DND-41 (cell line): ENCODE measurements at regions not wholly inside any gene's neighbourhood (a gene's known extent, or its start where the extent isn't known, plus 50 kb on each side); places are given as distances from the start of the nearest gene placed in this dataset.

Source experiments
- ATAC-seq: fragments of 200-7000 bp; cut with Tn5 transposase; 3 replicates; pipeline ENCODE4 v1.9.1; 2021; ENCODE audit warnings: low read depth; ENCODE audit not compliant: insufficient read depth
- DNase-seq: peaks from one replicate; pipeline ENCODE4 v3.0.0-alpha.2; 2020
- H2AFZ ChIP-seq: 2 replicates; pipeline ENCODE4 v1.6.0; 2012; ENCODE audit warnings: low read depth, low read length
- H3K27ac ChIP-seq: 2 replicates; pipeline ENCODE4 v1.5.1; 2012; ENCODE audit warnings: low read length, inconsistent platforms
- H3K27me3 ChIP-seq: fragments of 200-600 bp; sonication (generic); 2 replicates; pipeline ENCODE4 v1.6.0; 2012; ENCODE audit warnings: low read length, mild to moderate bottlenecking, inconsistent platforms; ENCODE audit not compliant: insufficient read depth, poor library complexity
- H3K36me3 ChIP-seq: 2 replicates; pipeline ENCODE4 v1.5.1; 2012; ENCODE audit warnings: low read length, inconsistent platforms; ENCODE audit not compliant: insufficient read depth
- H3K4me1 ChIP-seq: 2 replicates; pipeline ENCODE4 v1.5.1; 2012; ENCODE audit warnings: mild to moderate bottlenecking, low read length; ENCODE audit not compliant: insufficient read depth
- H3K4me2 ChIP-seq: 2 replicates; pipeline ENCODE4 v1.6.0; 2012; ENCODE audit warnings: mild to moderate bottlenecking, moderate library complexity, low read length, inconsistent platforms; ENCODE audit not compliant: insufficient read depth
- H3K4me3 ChIP-seq, 2 experiments: fragments of 200-600 bp in 1 of 2; shearing (Covaris generic) in 1 of 2; 2 replicates each; pipeline ENCODE4 v1.5.1; 2012 to 2016; ENCODE audit warnings: inconsistent platforms in 2 of 2, low read length in 2 of 2, mild to moderate bottlenecking in 2 of 2, low read depth in 1 of 2, moderate library complexity in 1 of 2
- H3K79me2 ChIP-seq: 2 replicates; pipeline ENCODE4 v1.6.0; 2012; ENCODE audit warnings: low read length, inconsistent platforms; ENCODE audit not compliant: insufficient read depth
- H3K9ac ChIP-seq: 2 replicates; pipeline ENCODE4 v1.6.0; 2012; ENCODE audit warnings: low read depth, mild to moderate bottlenecking, inconsistent platforms, low read length, moderate library complexity
- H3K9me3 ChIP-seq: 2 replicates; pipeline ENCODE4 v1.5.1; 2012; ENCODE audit warnings: low read length, moderate library complexity, mild to moderate bottlenecking, inconsistent platforms; ENCODE audit not compliant: insufficient read depth, severe bottlenecking
- H4K20me1 ChIP-seq: 2 replicates; pipeline ENCODE4 v1.6.0; 2012; ENCODE audit warnings: low read length; ENCODE audit not compliant: insufficient read depth
- EZH2 ChIP-seq: IDR thresholded peaks from 3 replicates; pipeline ENCODE4 v1.6.1; 2012; ENCODE audit warnings: borderline replicate concordance, low read depth, mild to moderate bottlenecking, moderate library complexity, low read length, inconsistent platforms; ENCODE audit not compliant: severe bottlenecking
- TF ChIP-seq, protein P1 (sequence below): IDR thresholded peaks from 2 replicates; pipeline ENCODE4 v1.5.1; 2012; ENCODE audit warnings: borderline replicate concordance, low read length, moderate library complexity, mild to moderate bottlenecking; ENCODE audit not compliant: poor library complexity, severe bottlenecking; ENCODE audit errors: extremely low read depth

DNA sequence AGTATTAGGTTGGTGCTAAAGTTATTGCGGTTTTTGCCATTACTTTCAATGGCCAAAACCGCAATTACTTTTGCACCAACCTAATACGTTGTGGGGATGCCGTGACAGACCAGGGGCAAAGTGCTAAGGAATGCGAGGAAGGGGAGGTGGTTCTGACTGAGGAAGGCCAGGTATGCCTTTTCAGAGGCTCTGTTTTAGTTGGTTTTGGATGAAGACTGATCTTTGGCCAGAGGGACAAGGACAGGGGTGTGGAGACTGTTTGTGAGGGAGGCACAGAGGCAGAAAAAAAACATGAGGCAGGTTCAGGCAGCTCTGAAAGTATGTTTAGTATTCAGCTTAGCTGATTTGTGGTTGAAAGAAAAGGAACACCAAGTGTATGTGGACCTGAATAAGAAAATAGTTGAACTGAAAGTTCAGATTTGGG, 358.2 kb downstream of the RPS6KC1 start:
- no peak for TF ChIP-seq EZH2
- TF ChIP-seq, protein P1, sequence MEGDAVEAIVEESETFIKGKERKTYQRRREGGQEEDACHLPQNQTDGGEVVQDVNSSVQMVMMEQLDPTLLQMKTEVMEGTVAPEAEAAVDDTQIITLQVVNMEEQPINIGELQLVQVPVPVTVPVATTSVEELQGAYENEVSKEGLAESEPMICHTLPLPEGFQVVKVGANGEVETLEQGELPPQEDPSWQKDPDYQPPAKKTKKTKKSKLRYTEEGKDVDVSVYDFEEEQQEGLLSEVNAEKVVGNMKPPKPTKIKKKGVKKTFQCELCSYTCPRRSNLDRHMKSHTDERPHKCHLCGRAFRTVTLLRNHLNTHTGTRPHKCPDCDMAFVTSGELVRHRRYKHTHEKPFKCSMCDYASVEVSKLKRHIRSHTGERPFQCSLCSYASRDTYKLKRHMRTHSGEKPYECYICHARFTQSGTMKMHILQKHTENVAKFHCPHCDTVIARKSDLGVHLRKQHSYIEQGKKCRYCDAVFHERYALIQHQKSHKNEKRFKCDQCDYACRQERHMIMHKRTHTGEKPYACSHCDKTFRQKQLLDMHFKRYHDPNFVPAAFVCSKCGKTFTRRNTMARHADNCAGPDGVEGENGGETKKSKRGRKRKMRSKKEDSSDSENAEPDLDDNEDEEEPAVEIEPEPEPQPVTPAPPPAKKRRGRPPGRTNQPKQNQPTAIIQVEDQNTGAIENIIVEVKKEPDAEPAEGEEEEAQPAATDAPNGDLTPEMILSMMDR = no peak
- H2AFZ ChIP-seq = no peak overlapping the region
- no peak for ATAC-seq

DNA sequence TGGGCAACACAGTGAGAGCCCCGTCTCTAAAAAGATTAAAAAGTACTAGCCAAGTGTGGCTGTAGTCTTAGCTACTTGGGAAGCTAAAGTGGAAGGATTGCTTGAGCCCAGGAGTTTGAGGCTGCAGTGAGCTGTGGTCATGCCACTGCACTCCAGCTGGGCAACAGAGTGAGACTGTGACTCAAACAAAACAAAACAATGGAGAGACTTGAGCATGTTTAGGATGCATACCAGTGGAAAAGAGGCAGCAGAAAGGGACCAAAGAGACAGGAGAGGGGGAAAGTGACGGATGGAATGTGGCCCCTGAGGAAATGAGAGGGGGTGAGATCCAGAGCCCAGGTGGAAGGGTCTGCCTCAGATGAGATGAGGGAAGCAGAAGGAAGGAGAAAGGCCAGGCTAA, 358.9 kb downstream of the RPS6KC1 start:
- Histone ChIP-seq H3K27ac (no peak overlapping the region), H3K27me3 (peaks cover 4% of the 10 kb centered on the region), H3K36me3 (no peaks in the 10 kb centered on the region), H3K9ac (no peak overlapping the region), H2AFZ (no peak overlapping the region), H3K4me2 (no peak overlapping the region), H3K9me3 (no peaks in the 10 kb centered on the region), H3K4me3 (no peak overlapping the region), H4K20me1 (no peaks in the 10 kb centered on the region), H3K79me2 (no peaks in the 10 kb centered on the region), H3K4me1 (no peaks in the 10 kb centered on the region)
- no peak for DNase-seq
- TF ChIP-seq, protein P1 = no peak
- TF ChIP-seq EZH2 = no peak
- no peak for ATAC-seq

More for the DNA sequence above, 358.2 kb downstream of the RPS6KC1 start:
- Histone ChIP-seq H3K9me3 (no peaks in the 10 kb centered on the region), H3K27ac (no peak overlapping the region), H3K27me3 (peaks cover 4% of the 10 kb centered on the region), H3K4me2 (no peak overlapping the region), H3K9ac (no peak overlapping the region), H3K4me3 (no peak overlapping the region), H4K20me1 (no peaks in the 10 kb centered on the region), H3K36me3 (no peaks in the 10 kb centered on the region), H3K4me1 (no peaks in the 10 kb centered on the region), H3K79me2 (no peaks in the 10 kb centered on the region)
- no peak for DNase-seq

GRCh38 chr1:213414346-213414745, 363.3 kb downstream of the RPS6KC1 start:
- no peaks in the 10 kb centered on the region for H3K36me3 ChIP-seq
- no peaks in the 10 kb centered on the region for H3K4me1 ChIP-seq
- TF ChIP-seq, protein P1 = no peak
- no peak for TF ChIP-seq EZH2
- no peak overlapping the region for H3K4me3 ChIP-seq
- H3K9ac ChIP-seq = no peak overlapping the region
- no peak overlapping the region for H2AFZ ChIP-seq
- H4K20me1 ChIP-seq = no peaks in the 10 kb centered on the region
- H3K9me3 ChIP-seq = no peaks in the 10 kb centered on the region
- peaks cover 8% of the 10 kb centered on the region for H3K27me3 ChIP-seq
- ATAC-seq = no peak
- H3K27ac ChIP-seq = no peak overlapping the region
- H3K79me2 ChIP-seq = no peaks in the 10 kb centered on the region
- no peak for DNase-seq
- no peak overlapping the region for H3K4me2 ChIP-seq

- no peak for DNase-seq
- H2AFZ ChIP-seq = no peak overlapping the region
- no peak overlapping the region for H3K9ac ChIP-seq
- no peak overlapping the region for H3K27ac ChIP-seq
- no peaks in the 10 kb centered on the region for H3K36me3 ChIP-seq
- no peak overlapping the region for H3K4me3 ChIP-seq
- ATAC-seq = no peak
- H4K20me1 ChIP-seq = no peaks in the 10 kb centered on the region
- H3K27me3 ChIP-seq = peaks cover 8% of the 10 kb centered on the region
- H3K9me3 ChIP-seq = no peaks in the 10 kb centered on the region
- H3K4me1 ChIP-seq = no peaks in the 10 kb centered on the region
- no peak for TF ChIP-seq EZH2
- no peak overlapping the region for H3K4me2 ChIP-seq
- no peaks in the 10 kb centered on the region for H3K79me2 ChIP-seq
Observed at GRCh38 chr1:213414911-213415310, 363.9 kb downstream of the RPS6KC1 start.
